ENCODE measurements at regions not wholly inside any gene's neighbourhood (a gene's known extent, or its start where the extent isn't known, plus 50 kb on each side); places are given as distances from the start of the nearest gene placed in this dataset.
"Not testable (repeated sequence)": the region's sequence is repeated elsewhere in the genome, so short reads cannot be mapped to it uniquely, and the experiment has no call there.

DNA sequence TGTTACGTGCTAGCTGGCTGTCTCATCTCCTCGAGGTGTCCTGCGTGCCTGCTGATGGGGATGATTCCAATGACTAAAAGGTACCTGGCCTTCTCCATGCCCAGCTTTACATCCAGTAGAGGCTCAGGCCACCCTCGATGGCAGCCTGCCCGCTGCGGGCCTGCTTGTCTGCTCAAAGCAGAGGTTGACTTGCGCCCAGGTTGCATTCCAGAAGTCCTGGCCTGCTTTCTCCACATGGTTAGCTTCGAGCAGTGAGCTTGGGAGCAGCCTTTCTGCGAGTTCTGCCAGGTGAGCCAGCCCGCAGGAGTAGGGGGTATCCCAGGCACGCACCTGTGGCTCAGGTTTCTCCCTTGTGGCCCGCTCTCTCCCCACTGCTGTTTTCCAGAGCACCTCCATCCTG is 175.0 kb upstream of the PLGLB2 start:
- DNase-seq (ENCODE audit: low read depth in 2 of 2), result not testable (repeated sequence)

DNA sequence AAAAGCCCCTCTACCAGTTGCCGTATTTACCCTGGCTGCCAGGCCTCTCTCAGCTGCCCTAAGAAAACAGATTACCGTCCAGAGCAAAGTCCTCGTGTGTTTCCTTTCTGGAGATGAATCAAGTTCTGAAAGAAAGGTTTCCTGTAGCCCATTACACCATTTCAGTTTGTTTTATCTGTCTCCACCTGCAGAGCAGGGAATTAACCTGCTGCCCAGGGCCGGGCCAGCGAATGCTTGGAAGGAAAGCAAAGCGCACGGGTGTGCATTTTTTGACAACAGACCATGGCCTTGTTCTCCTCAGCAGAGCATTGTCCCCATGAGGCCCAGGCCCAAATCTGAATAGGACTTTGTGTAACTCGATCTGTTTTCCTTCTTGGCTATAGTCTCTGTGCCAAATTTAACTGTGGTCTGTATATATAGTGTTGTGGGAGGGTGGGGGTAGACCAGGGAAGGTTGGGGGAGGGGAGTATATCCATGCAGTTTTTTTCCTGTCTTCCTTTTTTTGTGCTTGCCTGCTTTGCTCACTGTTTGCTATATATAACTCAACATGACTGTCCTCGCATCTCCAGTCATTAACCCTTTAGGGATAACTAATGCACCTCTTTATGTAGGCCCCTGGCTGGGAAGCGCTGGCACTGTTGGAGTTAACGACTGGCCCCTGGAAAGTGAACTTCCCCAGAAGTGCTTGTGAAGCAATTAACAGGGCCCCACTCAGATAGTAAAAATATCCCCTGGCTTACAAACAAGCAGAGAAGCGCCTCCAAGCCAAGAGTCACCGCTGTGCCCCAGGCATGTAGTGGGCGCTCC is 174.3 kb upstream of the PLGLB2 start:
- DNase-seq (ENCODE audit: low read depth in 2 of 2), result not testable (repeated sequence)

GRCh38 chr2:87574193-87575119 is 173.4 kb upstream of the PLGLB2 start:
- DNase-seq (ENCODE audit: low read depth in 2 of 2), result not testable (repeated sequence)

- DNase-seq (ENCODE audit: low read depth in 2 of 2), result not testable (repeated sequence)
These were observed 172.7 kb upstream of the PLGLB2 start for GRCh38 chr2:87575138-87575537.

GRCh38 chr2:87577358-87577757 is 170.5 kb upstream of the PLGLB2 start:
- DNase-seq (ENCODE audit: low read depth in 2 of 2), result not testable (repeated sequence)

- DNase-seq (ENCODE audit: low read depth in 2 of 2), result not testable (repeated sequence)
These were observed 165.7 kb upstream of the PLGLB2 start for GRCh38 chr2:87582152-87582551.

DNA sequence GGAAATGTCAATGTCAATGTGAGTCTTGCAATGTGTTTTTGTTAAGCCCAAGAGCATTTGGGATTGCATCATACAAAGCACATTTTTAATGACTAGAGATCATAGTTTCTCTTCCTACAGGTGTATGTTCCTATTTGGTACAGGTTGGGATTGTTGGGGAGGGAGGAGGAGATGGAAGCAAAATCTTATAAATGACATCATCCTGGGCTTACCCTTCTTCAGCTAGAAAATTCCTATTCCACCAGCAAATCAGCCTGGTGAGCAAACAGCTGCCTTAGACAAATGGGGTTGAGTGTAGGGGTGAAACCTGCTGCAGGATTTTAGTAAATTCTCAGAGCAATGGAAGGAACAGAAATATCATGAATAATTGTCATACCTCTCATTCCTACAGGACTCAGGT is 165.3 kb upstream of the PLGLB2 start:
- DNase-seq (ENCODE audit: low read depth in 2 of 2), result not testable (repeated sequence)

- not testable (repeated sequence) for DNase-seq (ENCODE audit: low read depth in 2 of 2)
These were observed 164.5 kb upstream of the PLGLB2 start for GRCh38 chr2:87583370-87583769.

GRCh38 chr2:87583803-87584202 is 164.1 kb upstream of the PLGLB2 start:
- not testable (repeated sequence) for DNase-seq (ENCODE audit: low read depth in 2 of 2)

DNA sequence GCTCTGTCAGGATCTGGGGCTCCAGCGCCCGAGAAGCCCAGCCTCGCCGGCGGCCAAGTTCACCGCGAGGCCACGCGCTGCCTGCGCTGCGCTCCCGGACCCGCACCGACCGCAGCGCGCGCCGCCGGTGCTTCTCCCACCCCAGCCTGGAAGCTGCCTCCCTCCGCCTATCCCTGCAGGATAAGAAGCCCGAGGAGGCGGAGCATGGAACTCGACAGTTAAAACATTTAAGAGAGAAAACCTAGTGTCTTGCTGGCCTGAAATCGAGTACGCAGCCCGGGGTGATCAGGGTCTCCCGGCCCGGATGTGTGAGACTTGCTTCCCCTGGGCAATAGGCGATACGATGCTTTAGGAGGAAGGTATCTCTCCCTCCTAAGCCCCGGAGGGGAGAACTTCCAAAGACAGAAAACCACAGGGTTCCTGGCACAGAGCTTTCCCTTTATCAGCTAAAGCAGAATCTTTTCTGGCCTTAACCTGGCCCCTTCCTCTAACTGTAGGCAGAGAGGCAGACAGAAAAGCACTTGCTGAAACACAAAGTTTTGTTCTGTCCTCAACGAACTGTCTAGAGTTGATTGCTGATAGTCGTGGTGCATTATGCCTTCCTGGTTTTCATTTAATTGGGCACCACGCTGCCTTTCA is 163.5 kb upstream of the PLGLB2 start:
- not testable (repeated sequence) for DNase-seq (ENCODE audit: low read depth in 2 of 2)

- not testable (repeated sequence) for DNase-seq (ENCODE audit: low read depth in 2 of 2)
These were observed 160.0 kb upstream of the PLGLB2 start for GRCh38 chr2:87587934-87588333.

- not testable (repeated sequence) for DNase-seq (ENCODE audit: low read depth in 2 of 2)
These were observed 154.9 kb upstream of the PLGLB2 start for GRCh38 chr2:87592974-87593373.

DNA sequence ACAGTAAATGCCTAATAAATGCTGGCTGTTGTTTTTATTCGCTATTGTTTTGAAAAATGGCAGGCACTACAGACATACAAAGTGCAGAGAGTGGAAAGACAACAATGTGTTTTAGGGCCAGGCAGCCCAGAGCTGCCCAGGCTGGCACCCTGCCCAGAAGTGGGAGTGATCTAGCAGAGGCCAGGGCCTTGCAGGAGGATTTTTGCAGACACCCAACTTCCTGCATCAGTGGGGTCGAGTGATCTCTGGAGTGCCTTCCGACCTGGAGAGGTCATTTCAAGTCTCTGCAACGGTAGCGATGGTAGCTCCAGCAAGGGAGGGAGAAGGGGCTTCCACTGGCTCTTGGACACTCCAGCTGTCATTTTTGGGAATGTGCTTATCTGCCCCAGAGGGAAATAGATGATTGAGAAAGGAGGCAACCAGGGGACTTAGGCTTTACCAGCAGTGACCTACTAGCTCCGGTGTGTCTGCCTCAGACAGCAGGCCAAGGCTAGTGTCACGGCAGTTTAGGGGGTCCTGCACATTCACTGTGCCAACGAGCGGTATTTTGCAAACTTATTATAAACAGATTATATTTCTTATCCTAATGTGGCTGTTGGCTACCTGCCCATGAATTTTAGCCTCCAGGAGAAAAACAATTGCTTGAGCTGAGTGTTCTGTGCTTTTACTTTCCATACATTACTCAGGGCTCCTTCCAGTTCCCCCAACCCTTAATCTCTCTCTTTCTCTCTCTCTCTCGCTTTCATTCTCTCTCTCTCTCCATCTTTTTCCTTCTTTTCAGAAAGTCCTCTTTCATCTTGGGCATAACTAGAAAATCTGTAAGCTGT is 153.9 kb upstream of the PLGLB2 start:
- not testable (repeated sequence) for DNase-seq (ENCODE audit: low read depth in 2 of 2)

DNA sequence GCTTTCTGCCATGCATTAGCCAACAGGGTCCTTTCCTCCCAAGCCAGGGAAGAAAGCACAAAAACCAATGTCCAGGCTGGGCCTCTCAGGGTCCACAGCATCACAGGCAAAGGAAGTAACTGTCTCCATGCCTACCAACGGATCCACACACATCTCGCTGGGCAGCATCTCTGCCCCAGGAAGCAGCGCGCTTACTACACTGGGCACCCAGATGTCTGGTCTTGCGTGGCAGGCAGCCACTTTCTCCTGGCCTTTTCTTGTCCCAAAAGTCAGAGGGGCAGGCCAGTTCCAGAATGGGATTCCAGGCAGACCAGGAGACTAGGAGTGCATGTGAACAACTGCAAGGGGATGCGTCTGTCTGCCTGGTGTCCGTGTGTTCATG is 153.3 kb upstream of the PLGLB2 start:
- not testable (repeated sequence) for DNase-seq (ENCODE audit: low read depth in 2 of 2)

DNA sequence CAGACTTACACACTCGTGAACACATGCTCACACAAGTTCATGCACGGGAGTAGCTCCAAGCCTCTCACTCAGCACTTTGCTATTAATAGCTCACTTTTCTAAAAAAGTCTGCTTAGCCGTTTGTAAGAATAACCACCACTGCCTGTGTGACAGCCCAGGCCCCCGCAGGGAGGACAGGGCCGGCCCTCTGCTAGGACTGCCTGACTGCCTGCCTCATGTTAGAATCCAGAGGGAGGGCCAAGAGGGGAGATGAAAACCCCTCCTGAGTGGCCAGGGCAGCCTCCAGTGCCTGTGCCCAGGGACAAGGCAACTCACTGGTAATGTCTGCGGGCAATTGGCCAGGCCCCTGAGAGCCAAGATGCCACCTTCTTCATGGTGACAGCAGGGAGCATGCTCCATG is 152.9 kb upstream of the PLGLB2 start:
- not testable (repeated sequence) for DNase-seq (ENCODE audit: low read depth in 2 of 2)

- not testable (repeated sequence) for DNase-seq (ENCODE audit: low read depth in 2 of 2)
These were observed 146.9 kb upstream of the PLGLB2 start for GRCh38 chr2:87600961-87601360.

DNA sequence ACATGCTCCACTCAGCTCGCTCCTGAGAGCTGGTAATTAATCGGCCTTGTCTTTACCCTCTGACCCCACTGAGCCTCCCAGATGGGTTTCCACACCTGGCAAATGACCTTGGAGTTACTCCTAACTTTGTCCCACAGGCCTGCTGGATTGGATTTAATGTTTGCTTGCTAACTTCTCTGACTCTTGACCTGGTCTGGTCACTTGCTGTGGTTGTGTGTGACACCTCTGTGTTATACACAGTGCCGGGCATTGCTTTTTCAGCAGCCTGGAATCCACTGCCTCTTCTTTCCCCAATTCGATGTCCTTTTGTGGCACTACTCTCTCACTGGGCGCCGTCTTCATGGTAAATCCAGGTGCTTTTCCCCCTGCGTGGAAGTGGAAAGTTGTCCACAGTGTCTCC is 145.8 kb upstream of the PLGLB2 start:
- DNase-seq (ENCODE audit: low read depth in 2 of 2), result not testable (repeated sequence)

GRCh38 chr2:87602728-87603127 is 145.2 kb upstream of the PLGLB2 start:
- DNase-seq (ENCODE audit: low read depth in 2 of 2), result not testable (repeated sequence)

GRCh38 chr2:87603418-87604278 is 144.2 kb upstream of the PLGLB2 start:
- not testable (repeated sequence) for DNase-seq (ENCODE audit: low read depth in 2 of 2)

GRCh38 chr2:87604279-87604818 is 143.5 kb upstream of the PLGLB2 start:
- DNase-seq (ENCODE audit: low read depth in 2 of 2), result not testable (repeated sequence)

Measured in activated CD8-positive, alpha-beta memory T cell treated with anti-CD3 and anti-CD28 coated beads for 4 hours (primary cell).